ENCODE measurements at regions not wholly inside any gene's neighbourhood (a gene's known extent, or its start where the extent isn't known, plus 50 kb on each side); places are given as distances from the start of the nearest gene placed in this dataset.

DNA sequence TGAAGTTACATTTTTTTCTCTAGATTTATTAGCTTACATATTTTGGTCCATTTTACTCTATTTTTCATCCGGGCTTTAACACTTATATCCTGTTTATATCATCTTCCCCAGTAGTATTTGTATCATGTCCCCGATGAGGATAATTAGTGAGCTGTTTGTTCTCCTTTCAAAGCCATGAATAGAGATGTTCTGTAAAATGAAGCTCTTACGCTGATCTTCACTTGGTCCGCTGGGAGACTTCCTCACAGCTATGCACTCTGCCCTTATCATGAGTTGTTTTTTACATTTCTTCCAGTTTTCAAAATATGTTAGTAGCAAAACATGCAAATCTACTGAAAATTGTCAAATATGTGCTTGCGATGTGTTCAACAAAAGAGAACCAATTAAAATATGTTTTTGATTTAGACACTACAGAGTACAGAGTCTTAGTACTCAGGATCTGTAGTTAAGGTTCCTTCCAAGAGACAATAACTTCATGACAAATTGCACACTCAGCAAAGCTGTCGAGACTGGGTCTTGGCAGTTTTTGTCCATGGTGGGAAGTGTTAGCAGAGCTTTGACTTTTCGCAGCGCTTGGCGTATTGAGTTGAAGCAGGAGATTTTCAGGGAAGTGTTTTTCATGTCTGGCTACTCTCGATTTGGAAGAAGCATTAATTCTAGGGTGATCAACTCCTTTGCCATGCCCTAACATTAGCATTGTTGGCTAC, 292.0 kb upstream of the ADAMTS5 start:
- DNase-seq: no peak

DNA sequence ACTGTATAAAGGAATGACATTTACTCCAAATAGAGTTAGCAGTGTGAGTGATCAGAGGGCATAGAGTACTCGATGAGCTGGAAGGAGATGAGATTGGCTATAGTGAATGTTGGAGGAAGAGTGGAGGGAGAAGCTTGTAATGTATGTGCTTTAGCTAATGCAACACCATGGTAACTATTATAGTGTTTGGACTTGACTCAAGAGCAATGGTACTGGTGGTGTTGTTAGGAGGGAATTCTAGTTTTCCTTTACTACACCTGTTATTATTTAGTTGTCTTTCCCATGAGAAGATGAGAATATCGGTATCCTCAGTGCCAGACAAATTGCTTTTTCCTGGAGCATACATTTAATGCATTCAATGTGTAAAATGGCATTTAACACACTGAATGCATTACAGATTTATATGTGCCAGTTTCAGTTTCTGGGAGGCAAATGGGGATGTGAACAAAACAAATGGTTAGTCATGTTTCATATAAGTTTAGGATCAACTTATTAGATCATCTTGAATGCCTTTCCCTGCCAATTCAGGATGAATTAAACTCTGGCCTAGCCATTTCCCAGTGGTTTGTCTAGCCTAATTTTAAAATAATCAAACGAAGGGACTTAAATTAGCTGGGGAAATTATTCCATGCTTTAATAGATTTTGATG, 291.1 kb upstream of the ADAMTS5 start:
- no peak for DNase-seq

DNA sequence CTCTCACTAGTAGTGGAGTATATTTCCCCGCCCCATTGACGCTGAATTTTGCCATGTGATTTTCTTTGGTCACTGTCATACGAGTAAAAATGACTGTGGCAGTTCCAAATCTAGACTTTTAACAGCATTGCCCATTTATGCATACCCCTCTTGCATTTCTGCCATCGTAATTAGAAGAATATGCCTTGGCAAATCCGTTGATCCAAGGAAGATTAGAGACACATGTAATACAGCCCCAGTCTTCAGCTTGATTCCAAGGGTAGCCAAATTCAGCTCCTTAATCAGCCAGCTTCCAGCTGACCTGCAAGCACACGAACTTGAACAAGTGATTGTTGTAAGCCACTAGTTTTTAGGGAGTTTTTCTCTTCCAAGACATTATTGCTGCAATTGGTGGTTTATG, 290.3 kb upstream of the ADAMTS5 start:
- DNase-seq: no peak

DNA sequence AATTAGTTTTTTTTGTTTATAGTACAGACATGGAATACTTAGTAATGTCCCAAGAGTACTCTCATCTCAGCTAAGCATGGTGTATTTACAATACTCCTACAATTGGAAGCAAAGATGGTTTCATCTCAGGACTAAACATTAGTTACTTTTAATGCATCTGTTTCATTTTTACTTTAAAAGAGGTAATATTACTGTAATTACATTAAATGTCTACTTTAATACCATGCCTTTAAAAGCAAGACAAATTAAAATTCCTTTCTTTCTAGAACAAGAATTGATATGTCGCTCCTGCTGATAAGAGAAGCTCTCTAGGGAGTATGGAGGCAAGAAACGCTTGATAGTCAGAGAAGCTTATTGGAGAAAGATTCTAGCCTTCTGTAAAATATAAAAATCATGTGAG, 284.9 kb upstream of the ADAMTS5 start:
- no peak for DNase-seq

DNA sequence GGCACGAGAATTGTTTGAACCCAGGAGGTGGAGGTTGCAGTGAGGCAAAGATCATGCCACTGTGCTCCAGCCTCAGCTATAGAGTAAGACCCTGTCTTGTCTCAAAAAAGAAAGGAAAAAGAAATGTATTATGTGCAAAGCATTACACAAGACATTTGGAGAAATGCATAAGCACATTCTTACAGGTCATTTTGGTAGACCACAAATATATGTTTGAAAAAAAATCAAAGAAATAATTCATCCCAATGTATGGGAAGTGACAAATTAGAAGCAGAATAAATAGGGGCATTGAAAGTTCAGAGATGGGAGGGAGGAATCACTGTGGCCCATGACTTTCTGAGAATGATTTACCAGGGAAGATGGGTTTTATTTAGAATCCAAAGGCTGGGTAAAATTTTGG, 283.5 kb upstream of the ADAMTS5 start:
- no peak for DNase-seq

DNA sequence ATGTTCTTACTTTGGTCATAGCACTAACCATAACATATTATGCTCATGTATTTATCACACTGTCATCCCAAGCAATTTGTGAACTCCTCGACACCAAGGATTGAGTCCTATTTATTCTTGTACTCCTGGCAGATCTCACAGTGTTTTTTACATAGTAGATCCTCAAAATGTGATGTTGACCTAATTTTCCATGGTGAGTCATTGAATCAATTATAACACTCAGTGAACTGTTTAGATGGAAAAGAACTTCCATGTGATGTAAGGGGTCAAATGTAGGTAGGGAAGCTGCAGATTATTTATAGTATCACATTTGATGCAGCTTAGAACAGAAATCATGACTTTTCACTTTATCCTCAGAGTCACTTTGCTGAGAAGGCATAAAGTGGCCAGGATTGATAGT, 281.9 kb upstream of the ADAMTS5 start:
- DNase-seq: no peak

DNA sequence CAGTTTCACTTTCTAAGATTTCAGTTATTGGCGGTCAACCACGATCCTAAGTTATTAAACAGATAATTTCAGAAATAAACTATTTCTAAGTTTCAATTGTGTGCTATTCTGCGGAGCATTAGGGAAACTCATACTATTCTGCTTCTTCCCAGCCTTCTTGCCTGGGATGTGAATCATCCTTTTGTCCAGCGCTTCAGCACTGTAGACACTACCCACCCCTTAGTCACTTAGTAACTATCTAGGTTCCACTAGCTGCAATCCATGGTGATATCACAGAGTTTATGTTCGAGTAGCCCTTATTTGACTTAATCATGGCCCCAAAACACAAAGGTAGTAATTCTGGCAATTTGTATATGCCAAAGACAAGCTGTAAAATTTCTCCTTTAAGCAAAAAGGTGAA, 279.9 kb upstream of the ADAMTS5 start:
- no peak for DNase-seq

DNA sequence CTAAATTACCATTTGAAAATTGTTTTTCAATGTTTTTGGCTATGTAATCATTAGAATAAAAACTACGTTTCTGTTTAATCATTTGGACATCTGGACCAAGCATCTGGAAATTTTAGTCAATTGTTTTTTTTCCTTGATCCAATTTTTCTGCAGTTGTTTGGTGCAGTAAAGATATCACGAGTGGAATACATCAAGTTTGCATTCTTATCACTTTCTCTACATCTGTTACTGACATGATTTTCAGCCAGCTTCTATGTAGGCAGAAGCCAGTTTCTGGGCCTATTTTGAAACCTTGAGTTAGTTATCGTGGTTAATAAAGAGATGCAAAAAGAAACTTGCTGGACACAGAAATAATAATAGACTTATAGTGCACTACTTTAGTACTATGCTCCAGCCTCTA, 277.9 kb upstream of the ADAMTS5 start:
- DNase-seq: no peak

DNA sequence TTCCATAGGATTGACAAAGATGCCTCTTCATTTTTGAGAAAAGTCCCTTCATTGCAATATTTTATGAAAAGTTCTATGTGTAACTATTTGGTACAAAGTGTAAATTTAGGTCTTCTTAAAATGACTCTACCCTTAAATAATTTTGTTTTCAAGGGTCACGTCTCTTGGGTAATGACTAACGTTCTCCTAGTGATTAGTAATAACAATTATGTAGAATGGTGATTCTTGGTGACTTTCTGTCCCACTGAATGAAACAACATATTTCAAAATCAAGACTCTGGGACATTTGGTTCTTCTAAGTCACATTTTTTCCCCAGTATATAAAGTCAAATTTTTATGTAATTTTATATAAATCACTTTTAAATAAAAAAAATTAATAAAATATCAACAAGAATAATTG, 277.5 kb upstream of the ADAMTS5 start:
- no peak for DNase-seq

DNA sequence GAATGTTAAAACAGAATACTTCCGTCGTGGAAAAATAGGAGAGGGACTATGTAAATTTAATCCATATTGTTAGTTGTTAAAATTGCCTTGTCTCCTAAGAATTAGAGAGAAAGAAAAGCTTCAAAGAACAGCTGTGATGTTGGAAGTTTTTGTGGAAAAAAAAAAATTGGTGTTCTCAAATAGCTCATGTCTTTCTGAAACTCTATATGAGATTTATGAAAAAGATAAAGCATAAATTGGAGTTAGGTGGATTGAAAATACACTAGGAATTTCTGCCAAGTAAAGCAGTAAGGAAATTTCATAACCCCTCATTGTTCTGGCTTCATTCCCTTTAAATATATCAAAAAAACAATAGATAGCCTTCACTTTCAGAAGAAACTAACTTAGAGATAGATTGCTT, 274.0 kb upstream of the ADAMTS5 start:
- no peak for DNase-seq

DNA sequence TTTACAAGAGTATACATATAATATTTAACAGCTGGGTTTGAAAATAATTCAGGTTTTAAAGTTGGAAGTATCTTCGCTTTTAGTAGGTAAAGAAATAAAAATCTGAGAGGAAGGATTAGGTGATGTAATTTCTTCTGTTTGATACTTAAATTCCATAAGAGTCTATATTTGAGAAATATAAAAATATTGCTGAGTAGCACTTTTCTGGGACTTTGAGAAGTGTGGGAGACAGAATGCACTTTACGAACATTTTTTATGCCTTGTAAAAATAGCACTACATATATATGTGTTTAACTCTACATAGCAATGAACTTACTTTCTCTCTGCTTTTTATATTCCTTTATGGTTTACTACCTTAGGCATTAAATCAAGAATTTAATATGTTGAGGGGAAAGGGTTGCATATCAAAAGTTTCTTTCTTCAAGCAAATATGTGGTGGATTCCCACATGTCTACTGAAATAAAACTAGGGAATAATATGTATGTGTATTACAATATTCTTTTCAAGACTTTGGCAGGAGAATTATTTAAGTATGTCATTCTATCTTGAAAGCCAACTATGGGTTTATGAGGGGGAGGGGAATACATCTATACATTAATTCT, 266.7 kb upstream of the ADAMTS5 start:
- no peak for DNase-seq

DNA sequence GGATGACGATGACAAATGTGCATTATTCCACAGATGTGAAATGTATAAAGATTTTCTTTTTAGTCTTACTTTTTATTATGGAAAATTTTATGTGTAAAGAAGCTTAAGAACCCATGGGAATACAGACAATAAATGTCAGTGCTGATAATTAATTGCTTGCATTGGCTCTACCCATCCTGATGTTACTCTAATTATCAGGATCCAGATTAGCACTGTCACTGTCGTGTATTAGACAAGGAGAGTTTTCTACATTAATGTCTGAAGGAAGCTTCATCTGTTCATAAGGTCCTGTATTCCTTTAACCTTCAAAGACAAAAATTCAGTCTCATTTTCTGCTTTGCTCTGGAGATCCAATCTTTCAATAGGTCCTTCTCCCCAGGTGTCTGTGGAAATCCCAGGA, 259.1 kb upstream of the ADAMTS5 start:
- DNase-seq: no peak

DNA sequence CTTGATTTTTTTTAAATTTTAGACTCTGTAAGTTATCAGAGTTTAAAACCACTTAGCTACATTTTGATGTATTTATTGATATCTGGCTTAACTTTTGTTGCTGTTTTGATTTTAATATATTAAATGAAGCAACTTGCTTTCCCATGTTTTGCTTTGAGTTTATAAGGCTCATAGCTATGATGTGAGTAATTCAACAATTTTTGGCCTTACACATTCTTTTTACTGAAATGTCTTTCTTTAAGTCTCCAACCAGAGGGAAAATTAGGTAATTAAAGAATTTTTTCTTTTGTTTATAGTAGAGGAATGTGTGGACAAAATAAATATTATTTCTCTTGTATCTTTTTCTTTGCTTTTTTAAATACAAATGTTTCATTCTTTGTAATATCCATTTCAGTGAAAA, 258.3 kb upstream of the ADAMTS5 start:
- DNase-seq: no peak

DNA sequence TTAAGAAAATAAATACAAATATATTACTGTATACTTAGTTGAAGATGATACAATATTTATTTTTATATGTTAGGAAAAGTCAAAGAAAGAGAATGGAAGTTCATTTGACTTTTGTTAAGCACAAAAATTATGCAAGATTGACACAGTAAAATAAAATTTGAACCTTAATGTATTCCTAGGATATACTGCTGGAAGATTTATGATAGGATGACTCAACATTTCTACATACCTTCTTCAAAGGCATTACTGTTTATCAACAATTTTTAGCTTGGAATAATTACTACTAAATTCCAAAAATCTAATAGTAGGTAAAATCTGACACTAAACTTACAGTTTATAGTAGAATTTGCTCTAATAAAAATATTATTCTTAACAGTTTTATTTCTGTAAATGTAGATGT, 257.3 kb upstream of the ADAMTS5 start:
- no peak for DNase-seq

DNA sequence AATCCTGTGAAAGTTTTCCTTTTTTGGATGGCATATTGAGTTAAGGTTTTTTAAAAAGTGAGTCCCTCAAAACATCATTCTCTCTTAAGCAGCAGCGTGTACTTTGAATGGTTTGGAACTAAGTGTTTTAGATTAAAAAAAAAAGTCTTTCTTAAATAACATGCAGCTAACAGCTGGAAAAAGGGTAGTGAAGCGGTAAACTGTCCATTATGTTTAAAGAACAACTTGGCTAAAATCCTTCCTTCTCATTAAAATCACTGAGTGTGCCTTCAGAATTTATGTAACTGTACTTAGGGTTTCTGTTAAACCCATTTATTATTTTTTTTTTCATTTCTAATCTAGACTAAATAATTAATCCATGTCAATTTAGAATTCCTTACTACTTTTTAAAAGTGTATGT, 254.2 kb upstream of the ADAMTS5 start:
- no peak for DNase-seq

DNA sequence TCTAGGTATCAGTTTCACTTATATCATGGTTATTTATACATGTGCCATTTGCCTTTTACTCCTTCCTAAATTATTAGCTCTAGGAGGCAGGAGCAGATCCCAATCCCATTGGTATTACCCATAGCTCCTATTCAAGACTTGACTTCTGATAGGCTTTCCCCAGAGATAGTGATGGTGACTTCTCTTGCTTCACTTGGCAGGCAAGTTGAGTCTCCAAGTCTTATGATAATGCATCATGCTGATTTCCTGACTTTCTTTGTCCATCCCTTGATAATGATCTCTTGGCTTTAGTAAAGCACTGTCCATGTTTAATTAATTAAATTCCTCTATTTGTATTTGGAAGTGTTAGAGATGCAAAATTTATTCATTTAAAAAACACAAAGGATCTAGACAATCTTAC, 253.5 kb upstream of the ADAMTS5 start:
- no peak for DNase-seq

DNA sequence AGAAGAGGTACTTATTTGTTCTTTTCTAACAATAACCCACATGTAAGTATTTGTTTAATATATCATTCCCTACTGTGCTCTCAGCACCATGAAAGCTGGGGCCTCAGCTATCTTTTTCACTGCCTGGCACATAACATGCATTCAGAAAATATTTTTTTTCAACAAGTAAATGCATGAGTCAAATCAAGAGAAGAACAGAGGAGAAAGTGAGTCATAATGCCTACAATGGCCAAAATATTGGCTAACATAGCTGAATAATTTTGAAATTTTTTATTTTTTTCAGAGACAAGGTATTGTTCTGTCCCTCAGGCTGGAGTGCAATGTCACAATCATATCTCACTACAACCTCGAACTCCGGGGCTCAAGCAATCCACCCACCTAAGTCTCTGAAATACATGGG, 252.2 kb upstream of the ADAMTS5 start:
- DNase-seq: no peak

DNA sequence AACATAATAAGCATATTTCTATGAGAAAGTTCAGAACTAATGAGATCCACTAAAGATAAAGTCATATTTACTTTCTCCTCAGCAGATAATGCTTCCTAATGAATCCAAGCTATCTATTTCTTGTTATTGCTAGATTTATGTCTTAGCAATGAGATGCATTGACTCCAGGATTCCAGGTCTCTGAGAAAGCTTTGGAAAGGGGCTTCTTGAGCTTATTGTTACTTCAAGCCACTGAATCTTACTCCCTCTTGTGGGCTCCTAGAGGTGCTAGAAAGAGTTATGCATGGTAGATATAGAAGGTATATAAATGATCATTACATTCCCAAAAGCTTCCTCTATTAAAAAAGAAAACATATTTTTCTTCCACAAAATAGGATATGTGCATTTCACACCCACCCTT, 246.4 kb upstream of the ADAMTS5 start:
- no peak for DNase-seq

DNA sequence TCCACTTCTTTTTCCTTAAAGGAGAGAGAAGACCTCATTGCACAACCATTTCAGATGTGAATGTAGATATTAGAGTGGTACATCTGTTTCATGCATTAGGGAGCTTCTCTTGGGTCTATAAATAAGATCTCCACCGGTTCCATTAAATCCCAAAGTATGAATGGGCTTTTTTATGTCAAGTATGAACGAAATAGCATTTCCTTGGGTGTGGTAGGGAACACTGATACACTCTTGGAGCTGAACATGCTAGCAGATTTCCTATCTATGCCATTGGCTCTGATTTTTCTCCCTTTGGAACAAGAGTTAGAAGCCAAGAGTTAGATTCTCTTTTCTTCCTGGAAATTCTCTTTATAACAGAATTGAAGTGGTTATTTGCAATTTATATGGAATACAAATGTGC, 245.6 kb upstream of the ADAMTS5 start:
- DNase-seq: no peak

DNA sequence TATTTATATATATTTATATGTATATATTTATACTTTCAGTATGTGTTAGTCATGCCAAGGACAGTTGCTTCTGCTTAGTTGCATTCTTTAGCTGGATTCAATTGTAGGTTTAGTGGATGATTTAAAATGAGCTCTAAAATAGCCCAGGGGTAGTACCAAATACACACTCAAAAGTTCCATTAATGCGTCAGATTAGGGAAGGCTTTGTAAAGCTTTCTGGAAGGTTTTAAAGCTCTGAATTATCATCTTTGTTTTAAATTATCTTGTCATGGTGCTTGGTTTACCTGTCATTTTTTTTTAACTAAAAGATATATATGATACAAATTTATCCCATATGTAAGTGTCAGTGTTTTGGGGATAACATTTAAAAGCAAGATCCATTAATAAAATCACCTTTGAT, 242.7 kb upstream of the ADAMTS5 start:
- no peak for DNase-seq

DNA sequence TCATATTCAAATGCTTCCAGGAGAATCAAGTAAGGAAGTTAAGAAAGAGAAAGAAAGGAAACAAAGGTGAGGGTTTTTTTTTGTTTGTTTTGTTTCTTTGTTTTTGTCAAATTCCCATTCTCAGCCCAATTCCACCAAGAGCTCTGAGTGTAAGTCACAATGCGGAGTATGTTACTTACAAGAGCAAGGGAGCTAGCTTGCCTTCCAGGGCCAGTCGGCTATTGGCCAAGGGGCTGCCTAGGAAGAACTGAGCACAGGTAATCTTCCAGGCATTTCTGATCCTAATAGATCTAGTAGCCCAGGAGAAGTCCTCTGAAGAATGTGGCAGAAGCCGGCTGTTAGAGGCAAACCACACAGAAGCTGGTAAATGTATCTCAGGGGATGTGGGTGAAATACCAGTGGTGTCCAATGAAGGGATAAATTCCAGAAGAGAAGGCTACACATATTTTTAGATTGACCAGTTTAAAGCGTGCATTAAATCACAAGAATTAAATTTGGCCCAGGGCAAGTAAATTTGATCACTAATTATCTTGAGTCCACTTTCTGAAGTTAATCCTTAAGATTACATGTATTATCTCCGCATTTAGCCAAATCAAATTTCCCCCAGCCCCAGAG, 239.6 kb upstream of the ADAMTS5 start:
- DNase-seq: no peak

DNA sequence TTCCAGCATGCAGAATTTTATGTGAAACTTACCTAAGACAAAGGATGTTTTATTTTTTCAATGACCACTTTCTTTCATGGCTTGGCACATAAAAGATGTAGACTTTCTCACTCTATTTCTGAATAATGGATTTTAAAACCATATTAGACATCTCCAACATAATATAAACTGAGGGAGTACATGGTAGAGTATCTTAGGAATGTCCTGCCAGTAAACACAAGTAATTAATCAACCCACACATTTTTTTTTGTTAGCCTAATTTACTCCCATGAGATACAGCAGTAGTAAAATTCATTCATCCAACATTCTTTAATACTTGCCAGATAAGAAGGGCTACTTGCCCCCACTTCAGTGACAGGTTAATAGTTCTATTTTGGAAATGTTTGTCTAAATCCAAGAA, 235.4 kb upstream of the ADAMTS5 start:
- no peak for DNase-seq

DNA sequence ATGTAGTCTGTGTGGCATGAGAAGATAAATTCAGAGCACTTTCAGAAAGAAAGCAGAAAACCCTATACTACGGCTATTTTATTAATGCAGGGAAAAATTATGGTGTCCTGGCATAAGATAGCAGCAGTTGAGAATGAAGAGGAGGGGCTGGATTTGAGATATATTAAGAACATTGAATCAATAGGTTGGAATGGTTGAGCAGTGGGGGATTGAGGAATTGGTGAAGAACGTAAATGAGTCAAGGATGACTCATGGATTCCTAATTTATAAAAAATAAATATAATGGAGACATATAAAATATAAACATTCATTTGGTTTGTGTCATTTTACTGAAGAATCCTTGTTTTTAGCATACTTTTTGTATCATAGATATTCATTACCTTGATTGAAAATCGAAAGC, 234.3 kb upstream of the ADAMTS5 start:
- DNase-seq: no peak

DNA sequence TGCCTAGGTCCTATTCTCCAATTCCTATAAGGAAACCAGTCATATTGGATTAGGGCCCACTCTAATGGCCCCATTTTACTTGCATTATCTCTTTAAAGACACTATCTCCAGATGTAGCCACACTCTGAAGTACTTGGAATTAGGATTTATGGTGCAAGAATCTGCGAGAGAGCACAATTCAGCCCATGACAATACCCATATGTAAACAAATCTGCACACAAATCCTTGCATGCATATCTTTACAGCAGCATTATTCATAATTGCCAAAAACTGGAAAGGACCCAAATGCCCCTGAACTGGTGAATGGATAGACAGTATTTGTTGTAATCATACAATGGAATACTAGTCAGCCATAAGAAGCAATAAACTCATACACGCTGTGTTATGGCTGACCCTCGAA, 229.8 kb upstream of the ADAMTS5 start:
- DNase-seq: no peak

Data from right forelimb (tissue), 1 donor.